Ectodermal cell (in vitro differentiated cells): ENCODE measurements at regions not wholly inside any gene's neighbourhood (a gene's known extent, or its start where the extent isn't known, plus 50 kb on each side); places are given as distances from the start of the nearest gene placed in this dataset.

Source experiments
- H3K27ac ChIP-seq: 2 replicates; pipeline ENCODE4 v1.7.0; 2013; ENCODE audit warnings: mild to moderate bottlenecking, low read depth, low read length; ENCODE audit not compliant: insufficient read depth, poor library complexity, severe bottlenecking
- H3K27me3 ChIP-seq: 2 replicates; pipeline ENCODE4 v1.7.0; 2013; ENCODE audit warnings: mild to moderate bottlenecking, low read length; ENCODE audit not compliant: insufficient read depth, control insufficient read depth, poor library complexity, severe bottlenecking
- H3K36me3 ChIP-seq: one replicate; pipeline ENCODE4 v1.7.0; 2013; ENCODE audit warnings: low read length; ENCODE audit not compliant: control insufficient read depth, insufficient read depth
- H3K4me1 ChIP-seq: one replicate; pipeline ENCODE4 v1.7.0; 2013; ENCODE audit warnings: low read length; ENCODE audit not compliant: control insufficient read depth, insufficient read depth
- H3K4me3 ChIP-seq: 2 replicates; pipeline ENCODE4 v1.7.0; 2013; ENCODE audit warnings: low read depth, low read length, control low read depth; ENCODE audit not compliant: insufficient read depth
- H3K9me3 ChIP-seq: 2 replicates; pipeline ENCODE4 v1.7.0; 2013; ENCODE audit warnings: mild to moderate bottlenecking, low read length, moderate library complexity; ENCODE audit not compliant: control insufficient read depth
- WGBS, 2 experiments: methylation state at CpG; one replicate each; pipeline ENCODE4 v1.1.7; 2013; ENCODE audit warnings: missing lambda C conversion rate in 2 of 2; 5-methylcytosine and 5-hydroxymethylcytosine counted together

- H3K9me3 ChIP-seq: no peaks in the 10 kb centered on the region
- 94 to 96% methylated on average over 2 to 3 of the region's 3 CpGs for WGBS, 2 experiments
- H3K27me3 ChIP-seq: no peaks in the 10 kb centered on the region
- H3K4me3 ChIP-seq: no peak overlapping the region
- no peaks in the 10 kb centered on the region for H3K36me3 ChIP-seq
- H3K27ac ChIP-seq: no peak overlapping the region
- H3K4me1 ChIP-seq: peaks cover 17% of the 10 kb centered on the region
Measured at GRCh38 chr5:109610581-109610980, 79.1 kb upstream of the MAN2A1 start.

DNA sequence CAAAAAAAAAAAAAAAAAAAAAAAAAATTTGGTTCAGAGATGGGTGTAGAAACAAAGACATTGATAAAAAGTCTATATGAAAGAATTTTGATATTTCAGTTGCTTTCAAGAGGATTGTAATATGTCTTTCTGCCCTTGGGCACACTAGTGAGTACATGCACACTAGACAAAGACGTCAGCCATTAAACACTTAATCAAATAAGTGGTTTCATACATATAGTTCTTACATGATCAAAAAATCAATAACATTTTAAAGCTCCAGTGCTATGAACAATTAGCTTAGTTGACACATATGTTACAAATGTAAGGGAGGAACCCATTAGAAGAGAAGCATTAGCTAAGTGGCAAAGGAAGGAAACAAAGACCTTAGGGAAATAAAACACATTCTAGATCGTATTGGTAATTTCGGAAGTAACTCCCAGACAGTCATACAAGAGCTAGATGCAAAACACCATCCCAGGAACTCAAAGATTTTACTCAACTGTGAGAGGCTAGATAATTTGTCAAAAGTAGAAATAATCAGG, 84.5 kb upstream of the MAN2A1 start:
- H3K4me3 ChIP-seq: no peak overlapping the region
- no peaks in the 10 kb centered on the region for H3K9me3 ChIP-seq
- H3K27ac ChIP-seq: no peak overlapping the region
- H3K4me1 ChIP-seq: peaks cover 3% of the 10 kb centered on the region
- H3K36me3 ChIP-seq: no peaks in the 10 kb centered on the region
- WGBS, 2 experiments: 96% methylated on average over 3 of the region's 3 CpGs; no CpG with 5 or more reads in 1 of the 2 experiments
- no peaks in the 10 kb centered on the region for H3K27me3 ChIP-seq

- no peaks in the 10 kb centered on the region for H3K36me3 ChIP-seq
- H3K27ac ChIP-seq: no peak overlapping the region
- no peaks in the 10 kb centered on the region for H3K9me3 ChIP-seq
- no peaks in the 10 kb centered on the region for H3K27me3 ChIP-seq
- no peak overlapping the region for H3K4me3 ChIP-seq
- peaks cover 3% of the 10 kb centered on the region for H3K4me1 ChIP-seq
- 90 to 100% methylated on average over 1 of the region's 1 CpG for WGBS, 2 experiments
Measured at GRCh38 chr5:109604758-109605157, 85.0 kb upstream of the MAN2A1 start.

DNA sequence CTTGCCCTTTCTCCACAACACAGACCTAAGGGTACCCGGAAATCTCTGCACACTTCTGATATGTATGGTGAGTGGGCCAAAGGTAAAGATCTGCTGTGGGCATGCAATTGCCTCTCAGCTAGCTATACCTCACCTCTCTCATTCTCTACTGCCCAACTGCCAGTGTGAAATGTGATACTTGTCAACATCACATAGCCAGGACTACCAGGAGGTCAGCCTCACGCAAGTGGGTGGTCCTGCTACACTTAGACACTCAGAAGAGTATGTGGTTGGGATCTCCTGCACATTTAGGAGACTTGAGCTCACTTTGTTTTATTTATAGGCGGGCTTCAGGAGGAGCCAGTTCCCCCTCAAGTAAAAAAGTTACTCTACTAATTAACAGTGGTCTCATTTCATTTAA, 88.0 kb upstream of the MAN2A1 start:
- H3K9me3 ChIP-seq: no peaks in the 10 kb centered on the region
- H3K4me3 ChIP-seq: no peak overlapping the region
- no peaks in the 10 kb centered on the region for H3K36me3 ChIP-seq
- H3K27ac ChIP-seq: no peak overlapping the region
- no peaks in the 10 kb centered on the region for H3K27me3 ChIP-seq
- H3K4me1 ChIP-seq: peaks cover 3% of the 10 kb centered on the region
- 78 to 85% methylated on average over 2 to 3 of the region's 3 CpGs for WGBS, 2 experiments

DNA sequence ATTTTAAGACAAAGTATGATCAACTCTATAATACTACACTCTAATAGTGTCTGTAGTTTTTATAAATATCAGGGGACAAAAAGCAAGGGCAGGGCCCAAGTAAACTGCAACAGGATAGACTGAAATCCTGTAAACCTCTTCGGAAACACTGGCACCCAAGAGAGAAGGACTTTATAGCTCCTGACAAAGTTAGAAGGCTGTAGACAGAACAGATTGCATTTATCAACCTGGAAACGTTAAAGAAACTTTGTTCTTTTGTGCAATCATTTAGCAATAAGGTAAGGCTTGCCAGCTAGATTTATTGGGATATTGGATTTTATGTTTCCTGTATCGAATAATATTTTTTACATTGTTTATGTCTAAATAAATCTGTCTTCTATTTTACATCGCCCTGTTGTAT, 91.8 kb upstream of the MAN2A1 start:
- 90 to 96% methylated on average over 3 to 4 of the region's 4 CpGs for WGBS, 2 experiments
- Histone ChIP-seq H3K4me1 (peaks cover 3% of the 10 kb centered on the region), H3K9me3 (no peaks in the 10 kb centered on the region), H3K27me3 (no peaks in the 10 kb centered on the region), H3K4me3 (no peak overlapping the region), H3K27ac (no peak overlapping the region), H3K36me3 (no peaks in the 10 kb centered on the region)

DNA sequence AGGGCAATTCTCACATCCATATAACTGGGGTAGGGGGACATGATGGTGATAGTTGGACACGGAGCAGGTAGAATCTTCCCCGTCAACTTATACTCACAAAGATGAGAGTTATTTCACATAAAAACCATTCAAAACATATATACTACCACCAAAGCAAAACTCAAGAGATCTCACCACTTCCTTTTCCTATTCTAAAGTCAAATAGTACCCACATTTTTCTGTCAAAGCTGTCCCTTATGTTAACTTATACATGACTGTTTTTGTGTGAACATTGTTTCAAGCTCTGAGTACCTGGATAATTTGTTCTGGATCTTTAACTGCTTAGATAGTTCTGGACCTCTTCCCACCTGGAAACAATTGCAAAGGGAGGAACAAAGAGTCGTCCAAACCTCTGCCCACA, 95.5 kb upstream of the MAN2A1 start:
- Histone ChIP-seq H3K36me3 (no peaks in the 10 kb centered on the region), H3K9me3 (no peaks in the 10 kb centered on the region), H3K27me3 (no peaks in the 10 kb centered on the region), H3K4me3 (no peak overlapping the region), H3K4me1 (no peaks in the 10 kb centered on the region), H3K27ac (no peak overlapping the region)
- WGBS, 2 experiments: 90 to 96% methylated on average over 3 of the region's 3 CpGs

DNA sequence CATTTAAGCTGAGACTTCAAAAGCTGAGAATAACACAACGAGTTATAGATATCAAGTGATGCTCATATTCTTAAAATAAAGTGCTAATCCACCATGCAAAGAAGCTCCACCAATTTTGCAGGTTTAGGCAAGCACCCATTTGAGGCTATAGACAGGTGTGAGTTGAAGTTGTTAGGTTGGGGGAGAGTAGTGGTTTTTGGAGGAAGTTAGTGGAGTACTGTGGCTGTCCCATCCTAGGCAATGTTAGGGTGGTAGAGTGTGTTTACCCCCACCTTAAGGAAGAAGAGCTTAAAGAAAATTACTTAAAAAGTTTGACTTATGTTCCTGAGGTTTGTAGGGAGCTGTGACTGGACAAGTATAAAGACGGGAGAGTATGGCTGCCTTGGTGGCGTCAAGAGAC, 98.9 kb upstream of the MAN2A1 start:
- no peaks in the 10 kb centered on the region for H3K9me3 ChIP-seq
- H3K4me3 ChIP-seq: no peak overlapping the region
- no peaks in the 10 kb centered on the region for H3K27me3 ChIP-seq
- 85 to 96% methylated on average over 3 of the region's 3 CpGs for WGBS, 2 experiments
- H3K36me3 ChIP-seq: no peaks in the 10 kb centered on the region
- H3K27ac ChIP-seq: no peak overlapping the region
- H3K4me1 ChIP-seq: no peaks in the 10 kb centered on the region

DNA sequence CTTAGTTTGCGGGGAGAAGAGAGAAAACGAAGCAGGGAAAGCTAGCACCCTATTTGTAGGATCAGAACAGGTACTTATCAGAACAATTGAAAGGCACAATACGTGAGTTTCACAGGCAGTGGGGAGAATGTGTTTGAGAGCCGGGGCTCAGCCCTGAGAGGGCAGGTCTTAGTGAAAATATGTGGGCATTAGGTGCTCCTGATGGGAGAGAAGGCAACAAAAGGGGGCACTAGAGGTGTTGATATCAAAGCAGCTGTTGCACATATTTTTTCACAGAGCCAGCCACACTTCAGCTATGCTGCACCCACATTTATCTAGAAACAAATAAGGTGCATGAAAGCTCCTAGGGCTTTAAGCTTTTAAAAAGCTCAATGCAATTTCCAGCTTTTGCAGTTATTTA, 99.7 kb upstream of the MAN2A1 start:
- Histone ChIP-seq H3K27ac (no peak overlapping the region), H3K36me3 (no peaks in the 10 kb centered on the region), H3K27me3 (no peaks in the 10 kb centered on the region), H3K4me1 (no peaks in the 10 kb centered on the region), H3K4me3 (no peak overlapping the region), H3K9me3 (no peaks in the 10 kb centered on the region)
- 87% methylated on average over 4 of the region's 4 CpGs for WGBS, 2 experiments

DNA sequence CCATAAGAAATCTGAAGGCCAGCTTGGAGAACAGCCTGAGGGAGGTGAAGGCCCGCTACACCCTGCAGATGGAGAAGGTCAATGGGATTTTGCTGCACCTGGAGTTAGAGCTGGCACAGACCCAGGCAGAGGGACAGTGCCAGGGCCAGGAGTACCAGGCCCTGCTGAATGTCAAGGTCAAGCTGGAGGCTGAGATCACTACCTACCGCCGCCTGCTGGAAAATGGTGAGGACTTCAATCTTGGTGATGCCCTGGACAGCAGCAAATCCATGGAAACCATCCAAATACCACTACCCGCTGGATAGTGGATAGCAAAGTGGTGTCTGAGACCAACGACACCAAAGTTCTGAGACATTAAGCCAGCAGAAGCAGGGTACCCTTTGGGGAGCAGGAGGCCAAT, 100.5 kb upstream of the MAN2A1 start:
- H3K9me3 ChIP-seq: no peaks in the 10 kb centered on the region
- H3K27ac ChIP-seq: no peak overlapping the region
- H3K4me1 ChIP-seq: no peaks in the 10 kb centered on the region
- H3K27me3 ChIP-seq: no peaks in the 10 kb centered on the region
- WGBS, 2 experiments: 96 to 97% methylated on average over 5 of the region's 5 CpGs
- H3K4me3 ChIP-seq: no peak overlapping the region
- no peaks in the 10 kb centered on the region for H3K36me3 ChIP-seq

- no peaks in the 10 kb centered on the region for H3K9me3 ChIP-seq
- no peak overlapping the region for H3K4me3 ChIP-seq
- no peaks in the 10 kb centered on the region for H3K27me3 ChIP-seq
- H3K4me1 ChIP-seq: no peaks in the 10 kb centered on the region
- H3K27ac ChIP-seq: no peak overlapping the region
- 95 to 96% methylated on average over 25 of the region's 25 CpGs for WGBS, 2 experiments
- H3K36me3 ChIP-seq: no peaks in the 10 kb centered on the region
Measured at GRCh38 chr5:109588281-109589035, 101.3 kb upstream of the MAN2A1 start.
